ENCODE measurements at regions not wholly inside any gene's neighbourhood (a gene's known extent, or its start where the extent isn't known, plus 50 kb on each side); places are given as distances from the start of the nearest gene placed in this dataset.

- TF ChIP-seq CTCF (IDR thresholded peaks at IDR 0.05) = no peak
- TF ChIP-seq POLR2A (IDR thresholded peaks at IDR 0.05) = no peak
Observed at GRCh38 chr1:244191581-244191980, 140.5 kb downstream of the ZBTB18 start.
